ENCODE measurements at regions not wholly inside any gene's neighbourhood (a gene's known extent, or its start where the extent isn't known, plus 50 kb on each side); places are given as distances from the start of the nearest gene placed in this dataset.
A peak's percentile ranks its signal among the peaks of the same experiment; 100 is the strongest.

GRCh38 chr2:207341112-207341750, 175.5 kb upstream of the KLF7 start:
- TF ChIP-seq CTCF (IDR thresholded peaks at IDR 0.05; ENCODE audit: poor library complexity, severe bottlenecking) (no peak), EP300 (conservative IDR thresholded peaks at IDR 0.05; ENCODE audit: poor library complexity, severe bottlenecking) (no peak), REST (IDR thresholded peaks at IDR 0.05; ENCODE audit: borderline replicate concordance) (peak; percentile 33)
